Liver (tissue), 3 donors: ENCODE measurements at regions not wholly inside any gene's neighbourhood (a gene's known extent, or its start where the extent isn't known, plus 50 kb on each side); places are given as distances from the start of the nearest gene placed in this dataset.

Source experiments
- CTCF ChIP-seq: fragments of 150-350 bp; IDR thresholded peaks from 2 replicates; pipeline ENCODE4 v1.5.1; 2017; ENCODE audit warnings: improper control_type of control experiment, low read depth, low read length; ENCODE audit not compliant: missing input control
- EGR1 ChIP-seq, 2 donors: IDR thresholded peaks; 2 replicates each; pipeline ENCODE4 v1.6.1; 2016 to 2018; ENCODE audit warnings: antibody characterized with exemption in 2 of 2, low read depth in 2 of 2
- GABPA ChIP-seq, 2 donors: IDR thresholded peaks in 1 of 2; conservative IDR thresholded peaks in 1 of 2; 2 replicates each; pipeline ENCODE4 v1.6.1; 2016; ENCODE audit warnings: antibody characterized with exemption in 2 of 2, mild to moderate bottlenecking in 1 of 2, moderate library complexity in 1 of 2
- RAD21 ChIP-seq, 2 donors: IDR thresholded peaks; 2 replicates each; pipeline ENCODE4 v1.6.1; 2016; ENCODE audit warnings: antibody characterized with exemption in 2 of 2, mild to moderate bottlenecking in 2 of 2
- YY1 ChIP-seq: IDR thresholded peaks from 2 replicates; pipeline ENCODE4 v1.6.1; 2016; ENCODE audit warnings: antibody characterized with exemption, mild to moderate bottlenecking
- TF ChIP-seq, protein P1 (sequence below): IDR thresholded peaks from 2 replicates; pipeline ENCODE4 v1.6.1; 2016; ENCODE audit warnings: antibody characterized with exemption
- TF ChIP-seq, protein P2 (sequence below): IDR thresholded peaks from 2 replicates; pipeline ENCODE4 v1.6.1; 2016; ENCODE audit warnings: antibody characterized with exemption, mild to moderate bottlenecking
- TF ChIP-seq, protein P3 (sequence below): IDR thresholded peaks from 2 replicates; pipeline ENCODE4 v1.6.1; 2016; ENCODE audit warnings: antibody characterized with exemption
- donor health status: healthy.
- donor health status: healthy.

DNA sequence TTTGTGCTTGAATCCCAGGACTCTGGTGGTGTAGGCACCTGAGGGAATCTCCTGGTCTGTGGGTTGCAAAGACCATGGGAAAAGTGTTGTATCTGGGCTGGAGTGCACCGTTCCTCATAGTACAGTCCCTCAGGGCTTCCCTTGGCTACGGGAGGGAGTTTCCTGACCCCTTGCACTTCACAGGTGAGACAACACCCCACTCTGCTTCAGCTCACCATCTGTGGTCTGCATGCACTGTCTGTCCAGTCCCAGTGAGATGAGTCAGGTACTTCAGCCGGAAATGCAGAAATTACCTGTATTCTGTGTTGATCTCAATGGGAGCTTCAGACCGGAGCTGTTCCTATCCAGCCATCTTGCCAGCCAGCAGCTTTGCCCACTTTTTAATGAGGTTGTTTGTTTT, 353.0 kb upstream of the IRS4 start:
- TF ChIP-seq CTCF (no peak), YY1 (no peak), EGR1 (IDR thresholded peaks at IDR 0.05; ENCODE audit: low read depth in 2 of 2) (no peak), GABPA (IDR thresholded peaks at IDR 0.05 in 1 of 2, conservative IDR thresholded peaks at IDR 0.05 in 1 of 2) (no peak), RAD21 (IDR thresholded peaks at IDR 0.05) (no peak)
- TF ChIP-seq, protein P1, sequence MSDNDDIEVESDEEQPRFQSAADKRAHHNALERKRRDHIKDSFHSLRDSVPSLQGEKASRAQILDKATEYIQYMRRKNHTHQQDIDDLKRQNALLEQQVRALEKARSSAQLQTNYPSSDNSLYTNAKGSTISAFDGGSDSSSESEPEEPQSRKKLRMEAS = no peak
- TF ChIP-seq, protein P2, sequence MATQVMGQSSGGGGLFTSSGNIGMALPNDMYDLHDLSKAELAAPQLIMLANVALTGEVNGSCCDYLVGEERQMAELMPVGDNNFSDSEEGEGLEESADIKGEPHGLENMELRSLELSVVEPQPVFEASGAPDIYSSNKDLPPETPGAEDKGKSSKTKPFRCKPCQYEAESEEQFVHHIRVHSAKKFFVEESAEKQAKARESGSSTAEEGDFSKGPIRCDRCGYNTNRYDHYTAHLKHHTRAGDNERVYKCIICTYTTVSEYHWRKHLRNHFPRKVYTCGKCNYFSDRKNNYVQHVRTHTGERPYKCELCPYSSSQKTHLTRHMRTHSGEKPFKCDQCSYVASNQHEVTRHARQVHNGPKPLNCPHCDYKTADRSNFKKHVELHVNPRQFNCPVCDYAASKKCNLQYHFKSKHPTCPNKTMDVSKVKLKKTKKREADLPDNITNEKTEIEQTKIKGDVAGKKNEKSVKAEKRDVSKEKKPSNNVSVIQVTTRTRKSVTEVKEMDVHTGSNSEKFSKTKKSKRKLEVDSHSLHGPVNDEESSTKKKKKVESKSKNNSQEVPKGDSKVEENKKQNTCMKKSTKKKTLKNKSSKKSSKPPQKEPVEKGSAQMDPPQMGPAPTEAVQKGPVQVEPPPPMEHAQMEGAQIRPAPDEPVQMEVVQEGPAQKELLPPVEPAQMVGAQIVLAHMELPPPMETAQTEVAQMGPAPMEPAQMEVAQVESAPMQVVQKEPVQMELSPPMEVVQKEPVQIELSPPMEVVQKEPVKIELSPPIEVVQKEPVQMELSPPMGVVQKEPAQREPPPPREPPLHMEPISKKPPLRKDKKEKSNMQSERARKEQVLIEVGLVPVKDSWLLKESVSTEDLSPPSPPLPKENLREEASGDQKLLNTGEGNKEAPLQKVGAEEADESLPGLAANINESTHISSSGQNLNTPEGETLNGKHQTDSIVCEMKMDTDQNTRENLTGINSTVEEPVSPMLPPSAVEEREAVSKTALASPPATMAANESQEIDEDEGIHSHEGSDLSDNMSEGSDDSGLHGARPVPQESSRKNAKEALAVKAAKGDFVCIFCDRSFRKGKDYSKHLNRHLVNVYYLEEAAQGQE = no peak
- TF ChIP-seq, protein P3, sequence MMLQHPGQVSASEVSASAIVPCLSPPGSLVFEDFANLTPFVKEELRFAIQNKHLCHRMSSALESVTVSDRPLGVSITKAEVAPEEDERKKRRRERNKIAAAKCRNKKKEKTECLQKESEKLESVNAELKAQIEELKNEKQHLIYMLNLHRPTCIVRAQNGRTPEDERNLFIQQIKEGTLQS = no peak
